ENCODE measurements at regions not wholly inside any gene's neighbourhood (a gene's known extent, or its start where the extent isn't known, plus 50 kb on each side); places are given as distances from the start of the nearest gene placed in this dataset.

GRCh38 chr14:84760489-84761126, 769.3 kb upstream of the FLRT2 start:
- TF ChIP-seq NFRKB (IDR thresholded peaks at IDR 0.05), result no peak
- no peak for TF ChIP-seq FOXM1 (IDR thresholded peaks at IDR 0.05; ENCODE audit: borderline replicate concordance)
- TF ChIP-seq HDGF (IDR thresholded peaks at IDR 0.05; ENCODE audit: borderline replicate concordance), result no peak
